Activated T-helper 9 cell treated with anti-CD3 and anti-CD28 coated beads, Interleukin-2, amount 50 U/mL, for 16 hours (primary cell): ENCODE measurements at regions not wholly inside any gene's neighbourhood (a gene's known extent, or its start where the extent isn't known, plus 50 kb on each side); places are given as distances from the start of the nearest gene placed in this dataset.
"Not testable (repeated sequence)": the region's sequence is repeated elsewhere in the genome, so short reads cannot be mapped to it uniquely, and the experiment has no call there.

Source experiments
- DNase-seq: peaks from one replicate; pipeline ENCODE4 v3.0.0-alpha.2; 2020; ENCODE audit warnings: low read depth

DNA sequence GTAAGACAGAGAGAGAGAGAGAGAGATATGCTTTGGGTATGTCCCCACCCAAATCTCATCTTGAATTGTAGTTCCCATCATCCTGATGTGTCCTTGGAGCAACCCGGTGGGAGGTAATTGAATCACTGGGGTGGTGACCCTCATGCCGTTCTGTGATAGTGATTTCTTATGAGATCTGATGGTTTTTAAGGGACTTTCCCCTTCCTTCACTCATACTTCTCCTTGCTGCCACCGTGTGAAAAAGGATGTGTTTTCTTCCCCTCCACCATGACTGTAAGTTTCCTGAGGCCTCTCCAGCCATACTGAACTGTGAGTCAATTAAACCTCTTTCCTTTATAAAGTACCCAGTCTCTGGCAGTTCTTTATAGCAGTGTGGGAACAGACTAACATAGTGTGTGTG is 60.3 kb downstream of the EOMES start:
- DNase-seq, result no peak

GRCh38 chr3:27659279-27660021 is 62.7 kb downstream of the EOMES start:
- peak; percentile 23 for DNase-seq

GRCh38 chr3:27658741-27659140 is 63.4 kb downstream of the EOMES start:
- no peak for DNase-seq

- no peak for DNase-seq
Observed at GRCh38 chr3:27657871-27658270, 64.3 kb downstream of the EOMES start.

GRCh38 chr3:27657404-27657803 is 64.7 kb downstream of the EOMES start:
- no peak for DNase-seq

GRCh38 chr3:27656790-27657189 is 65.3 kb downstream of the EOMES start:
- no peak for DNase-seq

DNA sequence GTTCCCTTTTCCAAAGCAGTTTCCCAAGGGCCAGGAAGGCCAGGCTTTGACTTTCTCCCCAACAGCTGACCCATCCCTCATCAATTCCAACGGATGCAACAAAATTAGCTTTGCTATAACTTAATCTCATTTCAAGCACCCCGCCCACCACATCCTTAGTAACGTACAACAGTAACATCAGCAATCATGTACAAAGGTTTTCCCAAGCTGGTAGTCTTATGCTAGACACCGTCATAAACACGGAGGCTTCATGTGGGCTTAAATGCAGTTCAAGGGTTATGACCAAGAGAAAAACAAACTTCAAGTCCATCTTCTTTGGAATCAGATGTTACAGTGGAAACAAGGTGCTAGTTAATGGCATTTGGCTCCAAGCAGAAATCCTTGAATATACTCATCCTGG is 66.6 kb downstream of the EOMES start:
- DNase-seq, result no peak

DNA sequence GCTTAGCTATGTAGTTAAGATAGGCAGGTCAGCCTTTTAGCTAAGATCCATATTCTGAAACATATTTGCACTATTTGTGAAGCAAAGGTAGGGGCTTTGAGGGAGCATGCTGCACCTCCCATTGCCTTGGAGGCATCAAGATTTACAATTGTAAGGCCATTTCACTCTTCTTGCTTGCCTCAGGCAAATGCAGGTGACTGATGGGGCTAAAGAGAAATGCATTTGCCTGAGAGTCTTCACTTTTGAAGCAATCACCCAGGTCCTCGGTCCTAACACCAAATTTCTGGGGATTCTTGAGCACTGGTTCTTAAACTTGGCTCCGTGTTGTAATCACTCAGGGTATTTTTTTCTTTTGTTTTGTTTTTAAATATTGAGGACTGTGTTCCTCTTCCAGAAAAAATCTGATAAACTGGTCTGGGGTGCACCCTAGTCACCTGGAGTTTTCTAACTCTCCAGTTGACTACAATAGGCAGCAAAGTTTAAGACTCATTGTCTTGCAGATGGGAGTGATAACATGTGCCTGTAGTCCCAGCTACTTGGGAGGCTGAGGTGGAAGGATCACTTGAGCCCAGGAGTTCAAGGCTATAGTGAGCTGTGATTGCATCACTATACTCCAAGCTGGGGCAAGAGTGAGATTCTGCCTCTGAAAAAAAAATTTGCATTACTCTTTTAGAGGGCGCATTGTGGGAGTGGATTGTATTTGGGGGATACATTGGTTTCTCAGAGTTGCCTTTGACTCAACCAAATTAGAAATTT is 68.1 kb downstream of the EOMES start:
- no peak for DNase-seq

DNA sequence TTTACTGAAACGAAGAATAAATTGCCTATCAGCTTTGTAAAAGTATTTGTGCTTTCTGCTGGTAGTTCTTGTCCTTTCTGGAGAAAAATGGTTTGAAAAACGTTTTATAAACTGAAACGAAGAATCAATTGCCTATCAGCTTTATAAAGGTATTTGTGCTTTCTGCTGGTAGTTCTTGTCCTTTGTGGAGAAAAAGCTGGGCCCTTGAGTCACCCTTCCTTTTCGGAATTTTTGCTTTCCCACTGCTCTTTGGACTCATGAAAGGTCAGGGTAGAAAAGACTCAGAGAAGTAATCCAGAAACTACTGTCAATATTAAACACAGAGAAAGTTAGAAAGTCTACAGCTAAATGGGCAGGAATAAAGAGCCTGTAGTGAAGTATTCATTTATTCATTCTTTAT is 72.8 kb downstream of the EOMES start:
- no peak for DNase-seq

- no peak for DNase-seq
Observed at GRCh38 chr3:27646896-27647295, 75.2 kb downstream of the EOMES start.

GRCh38 chr3:27644941-27645340 is 77.2 kb downstream of the EOMES start:
- no peak for DNase-seq

DNA sequence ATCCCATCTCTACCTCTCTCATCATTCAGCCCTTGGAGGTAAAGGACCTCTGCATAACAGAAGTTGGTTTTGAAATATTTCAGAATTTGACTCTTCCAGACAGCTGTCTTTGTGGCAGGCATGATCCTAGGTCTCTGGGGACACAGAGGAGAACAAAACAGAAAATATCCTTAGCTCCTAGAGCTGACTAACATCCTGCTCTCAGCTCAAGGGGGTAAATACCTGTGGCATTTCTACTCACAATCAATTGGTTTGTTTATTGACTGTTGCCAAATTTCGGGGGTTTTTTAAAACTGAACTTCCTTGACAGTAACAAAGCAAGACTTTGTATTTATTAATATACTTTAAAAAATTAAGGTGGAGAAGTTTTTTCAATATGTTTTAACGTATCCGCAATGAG is 78.8 kb downstream of the EOMES start:
- DNase-seq, result no peak

GRCh38 chr3:27642796-27643195 is 79.3 kb downstream of the EOMES start:
- DNase-seq, result no peak

DNA sequence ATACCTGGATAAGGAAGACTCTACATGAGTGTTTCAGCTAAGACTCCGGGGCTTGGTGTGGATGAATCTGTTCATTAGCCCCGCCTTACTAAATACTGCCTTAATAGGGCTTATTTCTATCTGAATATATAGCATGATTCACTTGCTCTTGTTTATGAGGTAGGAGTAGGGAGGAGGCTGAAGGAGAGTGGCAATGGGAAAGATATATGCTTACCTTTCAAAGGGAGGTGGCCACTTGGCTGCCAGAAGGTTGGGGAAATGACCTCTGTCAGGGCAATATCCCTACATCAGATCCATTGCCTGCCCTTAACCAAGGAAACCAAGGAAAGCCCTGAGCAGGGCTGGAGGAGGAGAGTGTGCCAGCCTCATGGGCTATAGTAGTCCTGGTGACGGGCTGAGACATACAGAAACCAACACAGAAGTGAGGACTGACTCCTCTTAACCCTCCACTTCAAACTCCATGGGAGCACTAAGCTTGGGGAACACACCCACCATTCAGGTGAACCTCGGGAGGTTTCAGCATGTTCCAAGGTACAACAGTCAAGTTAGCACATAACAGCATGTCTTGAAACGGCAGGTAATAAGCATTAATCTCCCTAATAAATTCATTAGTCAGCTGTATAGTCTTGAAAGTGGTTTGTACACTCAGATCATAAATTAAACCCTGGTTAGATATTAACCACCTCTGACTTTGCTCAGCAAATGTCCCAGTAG is 80.1 kb downstream of the EOMES start:
- DNase-seq, result no peak

GRCh38 chr3:27641271-27641800 is 80.8 kb downstream of the EOMES start:
- no peak for DNase-seq

DNA sequence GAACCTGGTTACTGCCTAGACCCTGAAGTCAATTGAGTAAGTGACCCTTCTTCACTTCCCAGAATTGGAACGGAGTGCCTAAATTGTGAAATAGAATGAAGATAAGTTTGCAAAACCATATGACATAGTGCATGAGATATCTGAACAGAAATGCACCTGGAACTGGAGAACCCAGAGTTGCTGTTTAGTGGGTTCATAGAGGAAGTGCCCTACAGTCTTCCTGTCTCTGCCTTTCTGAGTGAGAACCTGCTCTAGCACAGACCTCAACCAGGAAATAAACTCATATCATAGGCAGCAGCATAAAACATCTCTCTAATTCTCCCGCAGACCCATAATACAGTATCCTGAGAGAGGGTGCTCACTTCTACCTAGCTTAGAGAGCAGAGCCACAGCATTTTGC is 82.9 kb downstream of the EOMES start:
- no peak for DNase-seq

- no peak for DNase-seq
Observed at GRCh38 chr3:27638594-27638993, 83.5 kb downstream of the EOMES start.

DNA sequence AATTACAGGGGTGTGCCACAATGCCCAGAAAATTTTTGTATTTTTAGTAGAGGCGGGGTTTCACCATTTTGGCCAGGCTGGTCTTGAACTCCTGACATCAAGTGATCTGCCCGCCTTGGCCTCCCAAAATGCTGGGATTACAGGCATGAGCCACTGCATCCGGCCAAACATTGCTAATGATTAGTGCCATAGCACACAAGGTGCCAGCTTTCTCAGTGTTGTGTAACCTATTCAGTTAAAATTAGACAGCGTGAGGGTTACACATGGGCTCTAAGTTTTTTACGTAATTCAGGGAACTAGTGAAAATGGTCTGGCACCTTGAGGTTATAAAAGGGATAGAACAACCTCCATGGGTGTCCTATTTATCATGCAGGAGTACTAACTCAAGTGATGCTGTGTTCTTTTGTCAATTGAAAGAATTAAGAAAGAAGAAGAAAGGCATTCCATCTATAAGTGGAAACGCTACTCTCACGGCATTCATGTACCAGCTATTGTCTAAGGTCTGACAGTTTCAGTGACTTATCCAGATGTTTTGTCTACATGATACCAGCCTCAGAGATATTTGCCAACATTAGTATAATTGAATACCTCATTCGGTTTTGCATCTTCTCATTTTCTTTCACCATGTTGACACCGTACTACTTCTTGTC is 84.7 kb downstream of the EOMES start:
- DNase-seq, result no peak

DNA sequence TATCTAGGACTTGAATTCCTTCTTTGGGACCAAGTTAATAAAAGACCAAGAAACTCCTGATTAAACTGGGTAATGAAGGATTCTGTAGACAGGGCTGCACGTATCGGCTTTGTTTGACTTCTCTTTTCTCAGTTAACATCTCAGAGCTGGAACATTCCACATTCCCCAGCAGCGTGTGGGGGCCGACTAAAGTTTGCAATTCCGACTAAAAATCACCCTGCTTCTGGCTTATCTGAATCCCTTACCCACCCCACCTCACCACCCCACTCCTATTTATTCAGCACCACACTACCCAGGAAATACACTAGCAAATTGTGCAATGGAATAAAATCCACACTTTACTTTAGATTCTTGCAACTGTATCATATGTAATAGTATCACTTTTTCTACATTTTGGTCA is 87.1 kb downstream of the EOMES start:
- not testable (repeated sequence) for DNase-seq

GRCh38 chr3:27633224-27633545 is 88.9 kb downstream of the EOMES start:
- DNase-seq, result peak; percentile 2

DNA sequence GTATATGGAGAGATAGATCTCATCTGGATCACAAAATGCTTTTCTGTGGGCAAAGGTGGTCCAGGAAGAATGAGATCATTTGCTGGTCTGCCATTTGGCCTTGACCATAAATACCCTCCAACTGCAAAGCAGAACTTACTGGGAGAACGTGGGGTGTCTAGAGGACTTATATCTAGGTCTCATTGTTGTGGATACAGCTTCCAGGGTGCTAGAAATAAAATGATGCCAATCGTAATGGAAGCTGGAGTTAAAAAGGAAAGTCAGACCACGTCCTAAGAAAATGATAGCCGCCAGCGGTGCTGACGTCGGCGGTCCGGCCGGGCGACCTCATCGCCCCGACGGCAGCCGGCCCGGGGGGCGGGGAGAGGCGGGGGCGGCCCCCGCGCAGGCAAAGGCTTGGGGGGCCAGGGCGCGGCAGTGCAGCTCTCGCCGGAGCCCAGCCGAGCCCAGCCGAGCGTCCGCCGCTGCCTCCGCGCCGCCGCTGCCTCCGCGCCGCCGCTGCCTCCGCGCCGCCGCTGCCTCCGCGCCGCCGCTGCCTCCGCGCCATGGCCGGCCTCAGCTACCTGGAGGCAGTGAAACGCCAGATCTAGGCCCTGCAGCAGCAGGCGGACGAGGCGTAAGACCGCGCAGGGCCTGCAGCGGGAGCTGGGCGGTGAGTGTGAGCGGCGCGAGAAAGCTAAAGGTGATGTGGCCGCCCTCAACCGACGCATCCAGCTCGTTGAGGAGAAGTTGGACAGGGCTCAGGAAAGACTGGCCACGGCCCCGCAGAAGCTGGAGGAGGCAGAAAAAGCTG is 89.5 kb downstream of the EOMES start:
- DNase-seq, result peak; percentile 31

GRCh38 chr3:27630885-27631284 is 91.2 kb downstream of the EOMES start:
- no peak for DNase-seq
